ENCODE measurements at regions not wholly inside any gene's neighbourhood (a gene's known extent, or its start where the extent isn't known, plus 50 kb on each side); places are given as distances from the start of the nearest gene placed in this dataset.

GRCh38 chr2:76000425-76000824, 289.7 kb upstream of the GCFC2 start:
- 0 out of 2 replicates have a peak, but pooled peaks cover 3% of the 10 kb centered on the region for H3K9me3 ChIP-seq (ENCODE audit: control insufficient read depth, insufficient read depth, low read depth, low read length)
- no peak overlapping the region for H3K4me3 ChIP-seq (ENCODE audit: low read depth in 2 of 2, low read length in 2 of 2)
- DNase-seq (ENCODE audit: low read depth, low spot score) (no peak), ATAC-seq (no peak)
- ChIA-PET CTCF (no interaction called here), POLR2A (no interaction called here)
- H3K4me1 ChIP-seq (ENCODE audit: control insufficient read depth, insufficient read depth, low read length): no peaks in the 10 kb centered on the region
- H3K27ac ChIP-seq (ENCODE audit: low read length): no peak overlapping the region
- H3K27me3 ChIP-seq (ENCODE audit: control insufficient read depth, insufficient read depth, low read length): no peaks in the 10 kb centered on the region
- TF ChIP-seq TCF7L2 (IDR thresholded peaks at IDR 0.05; ENCODE audit: low read depth, low read length) (no peak), CTCF (IDR thresholded peaks at IDR 0.05) (no peak), POLR2AphosphoS5 (IDR thresholded peaks at IDR 0.05; ENCODE audit: low read depth, low read length) (no peak), REST (IDR thresholded peaks at IDR 0.05; ENCODE audit: insufficient read depth in 1 of 2, low read depth in 2 of 2, low read length in 1 of 2) (no peak), SIN3A (IDR thresholded peaks at IDR 0.05; ENCODE audit: borderline replicate concordance, insufficient read depth, low read depth, low read length) (no peak)
- in situ Hi-C loops (cut with HindIII; ENCODE audit: low pct_unique_long_range_greater_than_20kb, low sequenced_read_pairs): no loop called here
- intact Hi-C loops (cut with micrococcal nuclease; ENCODE audit: unreplicated experiment): no loop called here
- BruUV-seq (replicated peaks): no TSS peak
- H3K36me3 ChIP-seq (ENCODE audit: control insufficient read depth, insufficient read depth, low read length): no peaks in the 10 kb centered on the region

- in situ Hi-C loops (cut with HindIII; ENCODE audit: low pct_unique_long_range_greater_than_20kb, low sequenced_read_pairs): no loop called here
- POLR2A ChIA-PET: no interaction called here
- no peak for ATAC-seq
Observed at GRCh38 chr2:75998451-75998850, 287.7 kb upstream of the GCFC2 start.

More at GRCh38 chr2:75998451-75998850, 287.7 kb upstream of the GCFC2 start:
- no peaks in the 10 kb centered on the region for H3K36me3 ChIP-seq (ENCODE audit: control insufficient read depth, insufficient read depth, low read length)
- no peak overlapping the region for H3K4me3 ChIP-seq (ENCODE audit: low read depth in 2 of 2, low read length in 2 of 2)
- H3K27me3 ChIP-seq (ENCODE audit: control insufficient read depth, insufficient read depth, low read length): no peaks in the 10 kb centered on the region
- intact Hi-C loops (cut with micrococcal nuclease; ENCODE audit: unreplicated experiment): no loop called here
- no peak for TF ChIP-seq TCF7L2 (IDR thresholded peaks at IDR 0.05; ENCODE audit: low read depth, low read length)
- TF ChIP-seq CTCF (IDR thresholded peaks at IDR 0.05): no peak
- no peak for TF ChIP-seq REST (IDR thresholded peaks at IDR 0.05; ENCODE audit: insufficient read depth in 1 of 2, low read depth in 2 of 2, low read length in 1 of 2)
- no peak for TF ChIP-seq POLR2AphosphoS5 (IDR thresholded peaks at IDR 0.05; ENCODE audit: low read depth, low read length)
- no peak for TF ChIP-seq SIN3A (IDR thresholded peaks at IDR 0.05; ENCODE audit: borderline replicate concordance, insufficient read depth, low read depth, low read length)
- H3K9me3 ChIP-seq (ENCODE audit: control insufficient read depth, insufficient read depth, low read depth, low read length): 0 out of 2 replicates have a peak, but pooled peaks cover 3% of the 10 kb centered on the region
- no peak overlapping the region for H3K27ac ChIP-seq (ENCODE audit: low read length)
- DNase-seq (ENCODE audit: low read depth, low spot score): no peak
- CTCF ChIA-PET: no interaction called here
- no TSS peak for BruUV-seq (replicated peaks)
- no peaks in the 10 kb centered on the region for H3K4me1 ChIP-seq (ENCODE audit: control insufficient read depth, insufficient read depth, low read length)

Data from Panc1 (cell line).